Osteocyte (in vitro differentiated cells): ENCODE measurements at regions not wholly inside any gene's neighbourhood (a gene's known extent, or its start where the extent isn't known, plus 50 kb on each side); places are given as distances from the start of the nearest gene placed in this dataset.

Experiments
- DNase-seq: peaks from one replicate; pipeline ENCODE4 v3.0.0; 2021; ENCODE audit warnings: mixed read lengths; ENCODE audit not compliant: unreplicated experiment; ENCODE audit errors: extremely low spot score
- H3K27ac Mint-ChIP-seq: one replicate; pipeline ENCODE4 v1.8.0; 2021; ENCODE audit warnings: mild to moderate bottlenecking, mixed read lengths; ENCODE audit not compliant: unreplicated experiment
- H3K27me3 Mint-ChIP-seq: one replicate; pipeline ENCODE4 v1.8.0; 2021; ENCODE audit warnings: mixed read lengths; ENCODE audit not compliant: unreplicated experiment
- H3K36me3 Mint-ChIP-seq: one replicate; pipeline ENCODE4 v1.8.0; 2021; ENCODE audit warnings: mixed read lengths; ENCODE audit not compliant: unreplicated experiment
- H3K4me1 Mint-ChIP-seq: one replicate; pipeline ENCODE4 v1.8.0; 2021; ENCODE audit warnings: mixed read lengths; ENCODE audit not compliant: unreplicated experiment
- H3K4me3 Mint-ChIP-seq: one replicate; pipeline ENCODE4 v1.8.0; 2021; ENCODE audit warnings: mild to moderate bottlenecking, moderate library complexity, mixed read lengths; ENCODE audit not compliant: unreplicated experiment
- H3K9me3 Mint-ChIP-seq: one replicate; pipeline ENCODE4 v1.8.0; 2021; ENCODE audit warnings: mixed read lengths; ENCODE audit not compliant: unreplicated experiment
- TF ChIP-seq, protein P1 (sequence below): fragments of 200-600 bp; sonication (generic); IDR thresholded peaks from 2 replicates; pipeline ENCODE4 v1.5.0; 2021; ENCODE audit warnings: antibody characterized with exemption, mild to moderate bottlenecking, moderate library complexity

DNA sequence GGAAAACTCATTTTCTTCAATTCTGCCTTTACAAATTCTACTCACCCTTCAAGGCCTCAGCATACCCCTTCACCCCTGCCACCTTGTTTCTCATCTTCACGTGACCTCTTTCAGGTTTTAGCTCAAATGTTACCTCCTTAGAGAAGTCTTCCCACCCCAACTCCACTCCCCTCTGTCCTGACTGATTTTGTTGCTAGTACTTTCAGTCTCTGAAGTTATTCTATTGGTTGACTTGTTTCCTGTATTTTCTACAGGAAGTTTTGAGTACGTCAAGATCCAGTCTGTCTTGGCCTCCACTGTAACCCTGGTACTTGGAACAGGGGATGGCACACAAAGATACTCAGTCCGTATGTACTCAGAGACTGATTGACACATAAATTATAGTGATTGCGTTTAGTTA is 296.1 kb downstream of the DHX35 start:
- DNase-seq: no peak
- no peak overlapping the region for H3K4me3 Mint-ChIP-seq
- no peak overlapping the region for H3K27ac Mint-ChIP-seq
- no peaks in the 10 kb centered on the region for H3K4me1 Mint-ChIP-seq
- TF ChIP-seq, protein P1, sequence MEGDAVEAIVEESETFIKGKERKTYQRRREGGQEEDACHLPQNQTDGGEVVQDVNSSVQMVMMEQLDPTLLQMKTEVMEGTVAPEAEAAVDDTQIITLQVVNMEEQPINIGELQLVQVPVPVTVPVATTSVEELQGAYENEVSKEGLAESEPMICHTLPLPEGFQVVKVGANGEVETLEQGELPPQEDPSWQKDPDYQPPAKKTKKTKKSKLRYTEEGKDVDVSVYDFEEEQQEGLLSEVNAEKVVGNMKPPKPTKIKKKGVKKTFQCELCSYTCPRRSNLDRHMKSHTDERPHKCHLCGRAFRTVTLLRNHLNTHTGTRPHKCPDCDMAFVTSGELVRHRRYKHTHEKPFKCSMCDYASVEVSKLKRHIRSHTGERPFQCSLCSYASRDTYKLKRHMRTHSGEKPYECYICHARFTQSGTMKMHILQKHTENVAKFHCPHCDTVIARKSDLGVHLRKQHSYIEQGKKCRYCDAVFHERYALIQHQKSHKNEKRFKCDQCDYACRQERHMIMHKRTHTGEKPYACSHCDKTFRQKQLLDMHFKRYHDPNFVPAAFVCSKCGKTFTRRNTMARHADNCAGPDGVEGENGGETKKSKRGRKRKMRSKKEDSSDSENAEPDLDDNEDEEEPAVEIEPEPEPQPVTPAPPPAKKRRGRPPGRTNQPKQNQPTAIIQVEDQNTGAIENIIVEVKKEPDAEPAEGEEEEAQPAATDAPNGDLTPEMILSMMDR: no peak
- peaks cover 2% of the 10 kb centered on the region for H3K9me3 Mint-ChIP-seq
- H3K36me3 Mint-ChIP-seq: no peaks in the 10 kb centered on the region
- H3K27me3 Mint-ChIP-seq: peaks cover 37% of the 10 kb centered on the region

DNA sequence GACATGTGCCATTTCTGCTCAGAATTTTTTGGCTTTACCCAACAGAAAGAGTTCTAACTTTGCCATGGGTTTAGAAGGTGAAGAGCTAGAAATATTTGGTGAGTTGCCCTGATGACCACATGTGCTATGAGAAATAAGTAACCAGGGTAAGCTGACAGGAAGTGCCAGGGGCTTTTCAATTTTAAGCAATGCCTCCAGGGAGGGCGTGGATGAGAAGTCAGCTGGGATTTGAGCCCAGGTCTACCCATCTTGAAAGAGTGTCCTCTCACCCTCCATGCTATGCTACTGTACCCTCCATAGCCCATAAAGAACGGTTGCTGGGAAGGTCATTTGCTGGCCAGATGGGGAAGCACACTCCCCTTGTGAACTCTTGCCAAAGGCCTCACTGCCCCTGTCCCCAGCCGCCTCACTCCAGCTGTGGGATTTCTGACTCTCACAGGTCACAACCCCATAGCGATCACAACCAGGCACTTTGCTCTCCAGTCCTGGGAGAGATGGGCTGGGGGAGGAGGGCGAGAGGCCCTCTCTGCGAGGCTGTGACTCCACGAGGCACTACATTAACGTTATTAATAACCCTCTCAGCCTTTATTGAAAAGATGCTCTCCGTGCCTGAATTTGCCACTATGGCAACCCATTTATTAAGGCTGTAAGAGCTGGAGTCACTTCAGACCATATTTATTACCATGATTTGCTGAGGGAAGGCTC is 291.1 kb downstream of the DHX35 start:
- no peak for DNase-seq
- Mint-ChIP-seq H3K27me3 (peaks cover 25% of the 10 kb centered on the region), H3K4me1 (no peaks in the 10 kb centered on the region), H3K4me3 (no peak overlapping the region), H3K27ac (no peak overlapping the region), H3K9me3 (no peaks in the 10 kb centered on the region), H3K36me3 (no peaks in the 10 kb centered on the region)
- TF ChIP-seq, protein P1: no peak

DNA sequence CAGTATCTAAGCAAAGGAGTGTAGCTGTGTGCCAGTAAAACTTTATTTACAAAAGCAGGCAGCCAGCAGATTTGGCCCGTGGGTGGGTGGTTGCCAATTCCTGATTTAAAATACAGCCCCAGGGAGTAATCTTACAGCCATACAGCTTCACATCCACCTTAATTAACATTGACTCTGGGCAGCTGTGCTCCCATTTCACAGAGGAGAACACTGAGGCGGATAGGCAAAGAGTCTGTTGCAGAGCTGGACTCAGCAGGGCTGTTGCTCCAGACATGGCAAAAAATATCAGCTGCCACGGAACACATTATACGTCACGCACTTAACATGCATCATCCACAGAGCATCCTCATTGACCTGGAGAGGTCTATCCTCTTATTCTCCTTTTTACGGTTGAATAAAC is 289.9 kb downstream of the DHX35 start:
- no peak for DNase-seq
- Mint-ChIP-seq H3K4me1 (no peaks in the 10 kb centered on the region), H3K4me3 (no peak overlapping the region), H3K36me3 (no peaks in the 10 kb centered on the region), H3K27ac (no peak overlapping the region), H3K9me3 (no peaks in the 10 kb centered on the region), H3K27me3 (peaks cover 29% of the 10 kb centered on the region)
- TF ChIP-seq, protein P1: no peak

DNA sequence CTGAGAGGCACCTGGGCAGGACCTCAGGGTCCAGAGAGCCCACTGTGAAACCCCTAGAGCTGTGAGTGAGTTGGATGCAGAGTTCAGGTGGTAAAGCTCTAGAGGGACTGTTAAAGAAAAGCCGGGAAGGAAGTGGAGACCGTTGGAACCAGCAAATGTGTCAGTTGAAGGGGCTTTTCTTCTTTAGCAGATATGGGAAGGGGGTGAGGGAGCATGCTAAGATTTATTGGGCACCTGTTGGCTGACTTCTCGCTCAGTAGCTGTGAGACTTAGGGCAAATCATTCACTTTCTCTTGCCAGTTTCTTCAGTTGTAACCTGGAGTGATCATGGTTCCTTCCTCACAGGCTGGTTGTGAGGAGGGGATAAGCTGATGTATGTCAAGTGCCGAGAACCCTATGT is 287.7 kb downstream of the DHX35 start:
- no peaks in the 10 kb centered on the region for H3K9me3 Mint-ChIP-seq

DNA sequence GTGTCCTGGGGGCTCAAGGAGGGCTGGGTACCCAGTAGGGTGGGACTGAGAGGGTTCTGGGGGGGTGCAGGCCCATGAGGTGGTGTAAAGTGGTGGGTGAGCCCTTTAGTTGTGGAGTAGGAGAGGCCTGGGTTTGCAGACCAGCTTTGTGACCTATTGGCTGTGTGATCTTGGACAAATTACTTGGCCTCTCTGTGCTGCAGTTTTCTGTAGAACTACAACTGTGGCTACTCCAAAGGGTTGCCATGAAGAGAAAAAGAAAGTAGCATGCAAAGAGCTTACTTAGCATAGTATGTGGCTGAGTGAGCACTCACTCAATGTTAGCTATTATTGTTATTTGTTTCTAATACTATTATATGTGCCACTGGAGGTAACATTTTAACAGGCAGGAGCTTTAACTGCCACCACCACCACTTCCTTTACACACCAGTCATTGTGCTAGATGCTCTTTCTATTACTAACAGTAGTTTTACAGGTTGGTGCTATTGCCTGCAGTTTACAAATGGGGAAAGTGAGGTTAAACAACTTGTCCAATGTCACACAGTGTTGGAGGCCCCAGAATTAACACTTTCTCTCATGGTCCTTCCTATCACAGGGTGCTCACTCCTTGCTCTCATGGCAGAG is 286.8 kb downstream of the DHX35 start:
- Mint-ChIP-seq H3K4me1 (no peaks in the 10 kb centered on the region), H3K9me3 (no peaks in the 10 kb centered on the region), H3K4me3 (no peak overlapping the region), H3K36me3 (no peaks in the 10 kb centered on the region), H3K27ac (no peak overlapping the region), H3K27me3 (peaks cover 20% of the 10 kb centered on the region)
- TF ChIP-seq, protein P1: no peak
- DNase-seq: no peak

More for the DNA sequence above, 287.7 kb downstream of the DHX35 start:
- Mint-ChIP-seq H3K4me3 (no peak overlapping the region), H3K27me3 (peaks cover 23% of the 10 kb centered on the region), H3K27ac (no peak overlapping the region), H3K36me3 (no peaks in the 10 kb centered on the region), H3K4me1 (no peaks in the 10 kb centered on the region)
- TF ChIP-seq, protein P1: no peak
- DNase-seq: no peak
